Tibial nerve (tissue), 4 donors: ENCODE measurements at regions not wholly inside any gene's neighbourhood (a gene's known extent, or its start where the extent isn't known, plus 50 kb on each side); places are given as distances from the start of the nearest gene placed in this dataset.
"Not testable (repeated sequence)": the region's sequence is repeated elsewhere in the genome, so short reads cannot be mapped to it uniquely, and the experiment has no call there.

ENCODE experiments used
- CTCF ChIP-seq, 5 experiments: fragments of 200-600 bp in 3 of 5; fragments of 450-650 bp in 2 of 5; sonication (generic) in 3 of 5; IDR thresholded peaks; one replicate each; pipeline ENCODE4 v1.5.1; 2016 to 2019; ENCODE audit warnings: antibody characterized with exemption in 5 of 5, mild to moderate bottlenecking in 3 of 5, moderate library complexity in 2 of 5
- EP300 ChIP-seq, 2 donors: sonication (generic); formaldehyde crosslinking; IDR thresholded peaks; one replicate each; pipeline ENCODE4 v1.6.1; 2017; ENCODE audit warnings: antibody characterized with exemption in 2 of 2, mild to moderate bottlenecking in 1 of 2
- POLR2A ChIP-seq, 2 donors: fragments of 450-650 bp; IDR thresholded peaks; one replicate each; pipeline ENCODE4 v1.6.1; 2017; ENCODE audit warnings: antibody characterized with exemption in 2 of 2, mild to moderate bottlenecking in 2 of 2, moderate library complexity in 2 of 2

- not testable (repeated sequence) for TF ChIP-seq CTCF, EP300, POLR2A (IDR thresholded peaks at IDR 0.05)
These were observed 267.9 kb downstream of the POTED start for GRCh38 chr21:13877503-13877902.
